GM12864 (cell line): ENCODE measurements at regions not wholly inside any gene's neighbourhood (a gene's known extent, or its start where the extent isn't known, plus 50 kb on each side); places are given as distances from the start of the nearest gene placed in this dataset.
A peak's percentile ranks its signal among the peaks of the same experiment; 100 is the strongest.

Source experiments
- DNase-seq: peaks from one replicate; pipeline ENCODE4 v3.0.0-alpha.2; 2011; ENCODE audit warnings: low read depth
- H3K4me3 ChIP-seq: 2 replicates; pipeline ENCODE4 v1.5.1; 2011; ENCODE audit warnings: mild to moderate bottlenecking, low read depth, low read length, control low read depth
- TF ChIP-seq, protein P1 (sequence below): IDR thresholded peaks from 2 replicates; pipeline ENCODE4 v1.5.1; 2011; ENCODE audit warnings: low read depth, mild to moderate bottlenecking, moderate library complexity, low read length, control low read depth, inconsistent platforms; ENCODE audit errors: missing control alignments

DNA sequence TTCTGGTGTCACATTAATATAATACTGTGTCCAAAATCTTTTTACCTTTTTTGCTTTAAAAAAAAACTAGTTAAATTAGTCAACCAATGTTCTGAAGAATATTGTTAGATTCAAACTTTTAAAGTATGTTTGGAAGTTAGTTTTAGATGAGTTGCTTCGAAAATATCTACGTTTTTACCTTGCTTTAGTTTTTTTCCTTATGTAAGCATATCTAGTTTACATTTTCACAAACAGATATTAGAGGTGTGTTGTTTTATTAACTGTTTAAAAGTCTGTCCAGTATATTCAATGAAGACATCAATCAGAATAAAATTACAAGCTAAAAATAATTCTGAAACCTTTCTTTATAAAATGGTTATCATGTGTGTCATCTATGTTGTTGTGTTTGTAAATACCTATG lies 375.0 kb upstream of the BTBD3 start:
- H3K4me3 ChIP-seq = no peak overlapping the region
- no peak for DNase-seq
- TF ChIP-seq, protein P1, sequence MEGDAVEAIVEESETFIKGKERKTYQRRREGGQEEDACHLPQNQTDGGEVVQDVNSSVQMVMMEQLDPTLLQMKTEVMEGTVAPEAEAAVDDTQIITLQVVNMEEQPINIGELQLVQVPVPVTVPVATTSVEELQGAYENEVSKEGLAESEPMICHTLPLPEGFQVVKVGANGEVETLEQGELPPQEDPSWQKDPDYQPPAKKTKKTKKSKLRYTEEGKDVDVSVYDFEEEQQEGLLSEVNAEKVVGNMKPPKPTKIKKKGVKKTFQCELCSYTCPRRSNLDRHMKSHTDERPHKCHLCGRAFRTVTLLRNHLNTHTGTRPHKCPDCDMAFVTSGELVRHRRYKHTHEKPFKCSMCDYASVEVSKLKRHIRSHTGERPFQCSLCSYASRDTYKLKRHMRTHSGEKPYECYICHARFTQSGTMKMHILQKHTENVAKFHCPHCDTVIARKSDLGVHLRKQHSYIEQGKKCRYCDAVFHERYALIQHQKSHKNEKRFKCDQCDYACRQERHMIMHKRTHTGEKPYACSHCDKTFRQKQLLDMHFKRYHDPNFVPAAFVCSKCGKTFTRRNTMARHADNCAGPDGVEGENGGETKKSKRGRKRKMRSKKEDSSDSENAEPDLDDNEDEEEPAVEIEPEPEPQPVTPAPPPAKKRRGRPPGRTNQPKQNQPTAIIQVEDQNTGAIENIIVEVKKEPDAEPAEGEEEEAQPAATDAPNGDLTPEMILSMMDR = no peak

DNA sequence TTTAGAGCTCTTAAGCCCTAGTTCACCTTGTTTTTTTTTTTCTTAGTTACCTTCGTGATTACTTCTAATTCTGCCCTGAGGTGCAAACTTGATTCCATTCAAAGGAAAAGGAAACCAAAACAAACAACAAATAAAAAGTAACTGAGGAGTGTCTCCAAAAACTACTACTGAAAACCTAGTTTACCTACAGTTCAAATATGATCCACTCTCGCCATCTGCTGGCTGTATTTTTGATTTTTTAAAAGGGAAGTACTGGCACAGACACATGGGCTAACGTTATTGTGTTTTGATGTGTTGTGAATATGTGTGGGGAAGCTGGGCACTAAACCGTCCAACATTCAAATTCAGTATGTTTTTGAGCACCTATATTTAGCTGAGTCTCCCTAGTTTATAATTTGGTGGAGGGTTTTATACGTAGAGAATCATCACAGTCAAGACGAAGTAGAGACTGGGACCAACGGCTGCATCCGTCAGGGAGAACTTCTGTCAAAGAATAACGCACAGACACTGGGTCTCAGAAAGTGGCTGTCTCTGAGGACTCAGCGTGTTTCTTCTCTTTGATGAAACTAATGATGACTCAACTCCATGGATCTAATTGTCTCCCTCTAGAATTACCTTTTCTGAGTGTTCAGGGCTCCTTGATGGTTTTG lies 373.5 kb upstream of the BTBD3 start:
- TF ChIP-seq, protein P1 = peak; percentile 33
- no peak overlapping the region for H3K4me3 ChIP-seq
- peak; percentile 13 for DNase-seq

DNA sequence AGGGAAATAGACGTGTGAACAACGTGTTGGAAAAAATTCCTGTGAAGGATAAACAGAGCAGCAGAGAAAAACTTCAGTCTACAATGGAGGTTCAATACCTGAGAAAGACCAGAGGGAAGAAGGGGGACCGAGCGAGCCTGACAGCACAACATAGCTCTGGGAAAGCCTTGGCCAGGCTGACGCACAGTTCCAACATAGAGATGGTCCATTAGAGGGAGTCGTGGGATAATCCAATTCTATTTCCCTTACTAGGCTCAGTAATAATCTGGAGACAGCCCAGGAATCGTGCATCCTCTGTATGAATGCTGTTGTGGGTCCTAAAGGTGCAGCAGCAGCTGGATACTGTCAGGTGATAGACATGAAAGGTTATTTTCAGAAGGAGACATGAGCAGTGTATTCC lies 370.8 kb upstream of the BTBD3 start:
- no peak for DNase-seq
- TF ChIP-seq, protein P1 = no peak
- H3K4me3 ChIP-seq = no peak overlapping the region

DNA sequence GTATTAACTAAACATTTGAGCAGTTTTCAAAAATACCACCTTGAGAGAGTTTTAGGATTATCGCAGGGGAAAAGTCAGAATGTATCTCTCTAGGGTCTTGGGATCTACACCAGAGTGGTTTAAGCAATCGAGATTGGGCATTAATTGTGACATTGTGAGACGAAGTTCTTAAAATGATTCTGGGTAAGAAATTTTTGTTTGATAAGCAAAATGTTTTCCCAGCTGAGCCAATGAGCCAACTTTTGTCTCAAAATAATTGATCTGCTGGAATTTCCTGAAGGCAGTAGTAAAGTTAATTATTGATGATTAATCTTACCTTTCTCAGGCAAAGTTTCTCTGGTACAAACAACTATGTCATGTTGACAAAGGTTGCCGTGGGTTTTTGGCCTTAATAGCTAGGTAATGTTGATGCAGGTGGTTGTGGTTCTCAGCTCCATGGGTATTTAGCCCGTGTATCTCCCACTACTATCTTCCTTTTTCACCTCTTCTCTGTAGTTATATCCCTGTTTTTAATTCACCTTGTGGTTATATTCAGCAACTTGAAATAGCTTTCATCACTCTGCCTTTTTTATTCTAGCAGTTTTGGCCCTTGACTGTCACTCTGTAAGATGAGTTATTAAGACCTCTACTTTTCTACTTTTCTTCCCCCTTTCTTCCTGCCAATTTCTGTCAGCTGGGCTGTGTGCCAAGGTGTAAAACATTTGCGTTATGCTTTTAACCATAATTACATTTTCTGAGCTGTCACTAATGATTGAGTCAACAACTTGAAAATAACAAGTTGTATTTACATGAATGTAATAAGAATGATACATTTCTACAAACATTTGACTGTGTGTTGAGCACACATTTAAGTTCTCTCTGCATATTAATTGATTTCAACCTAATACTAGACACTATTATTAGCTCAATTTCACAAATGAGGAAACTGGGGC lies 368.3 kb upstream of the BTBD3 start:
- H3K4me3 ChIP-seq = no peak overlapping the region
- no peak for DNase-seq
- TF ChIP-seq, protein P1 = no peak

DNA sequence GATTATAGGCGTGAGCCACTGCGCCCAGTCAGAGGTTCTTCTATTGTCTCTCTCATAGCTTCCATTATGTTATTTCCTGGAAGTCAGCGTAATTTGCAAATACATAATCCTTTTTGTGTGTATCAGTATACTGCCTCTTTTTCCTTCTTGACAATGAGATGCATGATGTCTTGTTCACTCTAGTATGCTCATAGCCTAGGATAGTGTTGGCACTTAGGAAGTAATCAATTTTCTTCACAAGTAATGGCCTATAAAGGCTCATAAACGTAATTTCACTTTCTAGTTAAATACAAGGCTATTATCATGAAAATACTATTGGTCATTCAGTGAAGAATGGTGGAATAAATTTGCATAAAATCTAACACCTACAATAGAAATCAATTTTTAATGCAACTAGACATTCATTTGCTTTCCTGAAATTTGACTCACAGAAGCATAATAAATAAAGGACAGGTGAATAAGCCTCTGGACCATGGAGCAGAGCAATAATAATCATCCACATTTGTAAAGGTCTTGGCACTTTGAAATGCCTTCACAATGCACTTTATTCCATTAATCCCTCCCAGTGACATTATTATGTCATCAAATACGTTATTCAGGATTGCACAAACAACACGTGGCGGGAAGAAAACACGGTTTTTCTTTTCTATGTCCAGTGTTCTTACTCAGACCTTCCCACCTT lies 366.9 kb upstream of the BTBD3 start:
- TF ChIP-seq, protein P1 = no peak
- no peak overlapping the region for H3K4me3 ChIP-seq
- DNase-seq = no peak

DNA sequence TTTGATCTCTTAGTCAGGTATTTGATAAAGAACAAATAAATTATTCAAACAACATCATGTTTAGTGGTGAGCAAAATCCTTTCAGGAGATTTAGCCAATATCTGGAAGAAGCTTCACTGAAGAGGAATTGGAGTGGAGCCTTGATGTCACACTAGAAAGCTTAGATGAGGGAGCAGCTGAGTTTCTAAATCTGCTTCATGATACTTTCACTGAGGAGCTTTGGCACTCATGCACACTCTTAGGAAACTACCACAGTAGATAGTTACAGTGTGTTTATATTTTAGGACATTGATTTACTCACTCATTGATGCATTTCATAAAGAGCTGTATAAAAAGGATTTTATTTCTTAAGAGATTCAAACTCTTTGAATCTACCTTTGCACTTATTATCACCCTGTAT lies 366.2 kb upstream of the BTBD3 start:
- no peak overlapping the region for H3K4me3 ChIP-seq
- TF ChIP-seq, protein P1 = no peak
- DNase-seq = no peak
